ENCODE measurements at regions not wholly inside any gene's neighbourhood (a gene's known extent, or its start where the extent isn't known, plus 50 kb on each side); places are given as distances from the start of the nearest gene placed in this dataset.
A peak's percentile ranks its signal among the peaks of the same experiment; 100 is the strongest.

GRCh38 chr14:50055461-50056228 is 60.7 kb downstream of the VCPKMT start:
- TF ChIP-seq CTCF (IDR thresholded peaks at IDR 0.05; ENCODE audit: low read length): peak; percentile 61; the same call in 1 of the 2 replicates
- TF ChIP-seq EZH2 (IDR thresholded peaks at IDR 0.05; ENCODE audit: borderline replicate concordance, low read length): no peak
